Motor neuron (in vitro differentiated cells): ENCODE measurements at regions not wholly inside any gene's neighbourhood (a gene's known extent, or its start where the extent isn't known, plus 50 kb on each side); places are given as distances from the start of the nearest gene placed in this dataset.

Source experiments
- ATAC-seq, 8 experiments: fragments of 200-7000 bp; cut with Tn5 transposase; replicated peaks in 6 of 8; 2 replicates each; pipeline ENCODE4 v1.8.0; 2021; ENCODE audit warnings: mild to moderate bottlenecking in 8 of 8, moderate library complexity in 8 of 8
- H3K27ac ChIP-seq, 2 donors: fragments of 250-450 bp; sonication (Bioruptor Pico); 2 replicates each; pipeline ENCODE4 v1.9.0; 2021; ENCODE audit warnings: antibody characterized with exemption in 2 of 2, mild to moderate bottlenecking in 2 of 2, moderate library complexity in 1 of 2
- H3K4me1 ChIP-seq, 2 donors: fragments of 250-450 bp; sonication (Bioruptor Pico); replicated peaks in 1 of 2; 2 replicates each; pipeline ENCODE4 v1.6.1; 2021; ENCODE audit warnings: antibody characterized with exemption in 2 of 2, mild to moderate bottlenecking in 2 of 2, moderate library complexity in 1 of 2
- H3K4me3 ChIP-seq, 5 donors: fragments of 250-450 bp; sonication (Bioruptor Pico); 2 replicates each; pipeline ENCODE4 v1.9.0; 2021; ENCODE audit warnings: antibody characterized with exemption in 5 of 5, mild to moderate bottlenecking in 5 of 5, moderate library complexity in 4 of 5
- WGBS, 10 experiments: fragments of 450-650 bp; shearing (Covaris generic); methylation state at CpG; one replicate each; pipeline ENCODE4 v1.0.0; 2022; 5-methylcytosine and 5-hydroxymethylcytosine counted together
- in situ Hi-C, 9 experiments: fragments of 400-800 bp; cut with MboI; loops; one replicate each; pipeline ENCODE4 v1.15.0; 2021; ENCODE audit warnings: low sequenced_read_pairs in 9 of 9, low pct_unique_long_range_greater_than_20kb in 2 of 9; ENCODE audit not compliant: unreplicated experiment in 9 of 9

GRCh38 chr2:60603533-60604190 is 50.2 kb upstream of the BCL11A start:
- H3K4me1 ChIP-seq = no peaks in the 10 kb centered on the region
- no peak overlapping the region for H3K27ac ChIP-seq
- WGBS, 10 experiments = 11 to 100% (median 92%) methylated on average over 1 to 6 of the region's 6 CpGs
- in situ Hi-C loops = no loop called here
- no peak overlapping the region for H3K4me3 ChIP-seq
- ATAC-seq = no peak

GRCh38 chr2:60604486-60605064 is 51.1 kb upstream of the BCL11A start:
- no peaks in the 10 kb centered on the region for H3K4me1 ChIP-seq
- H3K27ac ChIP-seq = no peak overlapping the region
- no peak overlapping the region for H3K4me3 ChIP-seq
- ATAC-seq = no peak
- 0 to 57% (median 13%) methylated on average over 1 to 2 of the region's 2 CpGs; no CpG with 5 or more reads in 5 of the 10 experiments for WGBS, 10 experiments
- in situ Hi-C loops = no loop called here

GRCh38 chr2:60605866-60606265 is 52.4 kb upstream of the BCL11A start:
- no peak for ATAC-seq
- Histone ChIP-seq H3K4me1 (no peaks in the 10 kb centered on the region), H3K27ac (no peak overlapping the region), H3K4me3 (no peak overlapping the region)
- in situ Hi-C loops = no loop called here
- WGBS, 10 experiments = 25 to 100% (median 86%) methylated on average over 1 to 4 of the region's 4 CpGs; no CpG with 5 or more reads in 2 of the 10 experiments

GRCh38 chr2:60608679-60609078 is 55.2 kb upstream of the BCL11A start:
- in situ Hi-C loops = no loop called here
- 0 to 67% (median 40%) methylated on average over 1 to 3 of the region's 3 CpGs for WGBS, 10 experiments
- H3K4me3 ChIP-seq = no peak overlapping the region
- ATAC-seq = no peak
- no peak overlapping the region for H3K27ac ChIP-seq
- no peaks in the 10 kb centered on the region for H3K4me1 ChIP-seq

GRCh38 chr2:60612033-60612432 is 58.6 kb upstream of the BCL11A start:
- no peak overlapping the region for H3K4me3 ChIP-seq
- no peak overlapping the region for H3K27ac ChIP-seq
- ATAC-seq = no peak
- in situ Hi-C loops = no loop called here
- WGBS, 10 experiments = 0 to 73% (median 3%) methylated on average over 1 to 3 of the region's 3 CpGs; no CpG with 5 or more reads in 2 of the 10 experiments
- no peaks in the 10 kb centered on the region for H3K4me1 ChIP-seq

GRCh38 chr2:60614319-60614718 is 60.9 kb upstream of the BCL11A start:
- H3K27ac ChIP-seq = no peak overlapping the region
- peak in 3 of 8 experiments; percentile 26 to 90 (median 62) for ATAC-seq
- 14 to 83% (median 66%) methylated on average over 1 to 6 of the region's 6 CpGs for WGBS, 10 experiments
- no peaks in the 10 kb centered on the region for H3K4me1 ChIP-seq
- no peak overlapping the region for H3K4me3 ChIP-seq
- in situ Hi-C loops = no loop called here

- no peaks in the 10 kb centered on the region for H3K4me1 ChIP-seq
- H3K4me3 ChIP-seq = no peak overlapping the region
- in situ Hi-C loops = no loop called here
- ATAC-seq = no peak
- H3K27ac ChIP-seq = no peak overlapping the region
- 19 to 100% (median 64%) methylated on average over 1 to 7 of the region's 7 CpGs for WGBS, 10 experiments
Observed at GRCh38 chr2:60621688-60622429, 68.4 kb upstream of the BCL11A start.

GRCh38 chr2:60623040-60623439 is 69.6 kb upstream of the BCL11A start:
- Histone ChIP-seq H3K27ac (no peak overlapping the region), H3K4me1 (peaks cover under 1 to 5% of the 10 kb centered on the region in 2 donors), H3K4me3 (no peak overlapping the region)
- ATAC-seq = no peak
- 0 to 83% (median 54%) methylated on average over 1 to 2 of the region's 2 CpGs; no CpG with 5 or more reads in 2 of the 10 experiments for WGBS, 10 experiments
- in situ Hi-C loops = no loop called here

GRCh38 chr2:60627412-60627811 is 74.0 kb upstream of the BCL11A start:
- in situ Hi-C loops = no loop called here
- Histone ChIP-seq H3K27ac (no peak overlapping the region), H3K4me3 (no peak overlapping the region), H3K4me1 (peaks cover 20 to 31% of the 10 kb centered on the region in 2 donors)
- ATAC-seq = no peak
- WGBS, 10 experiments = 27 to 94% (median 57%) methylated on average over 2 to 3 of the region's 3 CpGs

GRCh38 chr2:60628026-60628425 is 74.6 kb upstream of the BCL11A start:
- in situ Hi-C loops = no loop called here
- peak in 2 of 8 experiments; percentile 28 to 59 for ATAC-seq
- Histone ChIP-seq H3K27ac (peak overlapping the region in 1 of 2 donors; percentile 39), H3K4me3 (no peak overlapping the region), H3K4me1 (peaks cover 20 to 31% of the 10 kb centered on the region in 2 donors)
- 18 to 91% (median 43%) methylated on average over 1 to 4 of the region's 4 CpGs; no CpG with 5 or more reads in 1 of the 10 experiments for WGBS, 10 experiments

GRCh38 chr2:60628615-60629304 is 75.3 kb upstream of the BCL11A start:
- H3K4me1 ChIP-seq = peaks cover 20 to 31% of the 10 kb centered on the region in 2 donors
- ATAC-seq = peak in 5 of 8 experiments; percentile 85 to 95 (median 91)
- no peak overlapping the region for H3K4me3 ChIP-seq
- 0 to 83% (median 48%) methylated on average over 1 to 4 of the region's 4 CpGs; no CpG with 5 or more reads in 1 of the 10 experiments for WGBS, 10 experiments
- H3K27ac ChIP-seq = peak overlapping the region in 1 of 2 donors; percentile 25
- in situ Hi-C loops = no loop called here

GRCh38 chr2:60629305-60629662 is 75.8 kb upstream of the BCL11A start:
- 66 to 100% (median 73%) methylated on average over 1 to 3 of the region's 3 CpGs; no CpG with 5 or more reads in 2 of the 10 experiments for WGBS, 10 experiments
- Histone ChIP-seq H3K4me1 (peaks cover 22 to 31% of the 10 kb centered on the region in 2 donors), H3K4me3 (no peak overlapping the region), H3K27ac (peak overlapping the region in 1 of 2 donors; percentile 25)
- in situ Hi-C loops = no loop called here
- peak in 5 of 8 experiments; percentile 13 to 48 (median 18) for ATAC-seq
